ENCODE measurements at regions not wholly inside any gene's neighbourhood (a gene's known extent, or its start where the extent isn't known, plus 50 kb on each side); places are given as distances from the start of the nearest gene placed in this dataset.

GRCh38 chr21:35633501-35633900 lies 426.8 kb downstream of the SETD4 start:
- Histone ChIP-seq H3K4me1 (no peaks in the 10 kb centered on the region), H3K9me3 (no peaks in the 10 kb centered on the region), H3K4me3 (no peak overlapping the region), H3K36me3 (no peaks in the 10 kb centered on the region), H3K27ac (no peak overlapping the region), H3K27me3 (no peaks in the 10 kb centered on the region)
- TF ChIP-seq POLR2A (IDR thresholded peaks at IDR 0.05) (no peak), EP300 (IDR thresholded peaks at IDR 0.05) (no peak), CTCF (IDR thresholded peaks at IDR 0.05) (no peak)
- WGBS, 2 donors: 87 to 90% methylated on average over 9 of the region's 9 CpGs
- no peak for DNase-seq (ENCODE audit: low spot score in 2 of 2)

GRCh38 chr21:35632711-35633110 lies 427.6 kb downstream of the SETD4 start:
- no peak overlapping the region for H3K27ac ChIP-seq
- 89 to 93% methylated on average over 5 of the region's 5 CpGs for WGBS, 2 donors

GRCh38 chr21:35628316-35628715 lies 432.0 kb downstream of the SETD4 start:
- DNase-seq (ENCODE audit: low spot score in 2 of 2): no peak
- Histone ChIP-seq H3K36me3 (no peaks in the 10 kb centered on the region), H3K4me3 (no peak overlapping the region), H3K27me3 (no peaks in the 10 kb centered on the region), H3K4me1 (no peaks in the 10 kb centered on the region), H3K27ac (no peak overlapping the region), H3K9me3 (no peaks in the 10 kb centered on the region)
- TF ChIP-seq EP300 (IDR thresholded peaks at IDR 0.05) (no peak), CTCF (IDR thresholded peaks at IDR 0.05) (no peak), POLR2A (IDR thresholded peaks at IDR 0.05) (no peak)
- 80 to 90% methylated on average over 3 of the region's 3 CpGs for WGBS, 2 donors

More at GRCh38 chr21:35632711-35633110, 427.6 kb downstream of the SETD4 start:
- Histone ChIP-seq H3K4me1 (no peaks in the 10 kb centered on the region), H3K9me3 (no peaks in the 10 kb centered on the region), H3K4me3 (no peak overlapping the region), H3K36me3 (no peaks in the 10 kb centered on the region), H3K27me3 (no peaks in the 10 kb centered on the region)
- DNase-seq (ENCODE audit: low spot score in 2 of 2): no peak
- no peak for TF ChIP-seq CTCF (IDR thresholded peaks at IDR 0.05)
- no peak for TF ChIP-seq POLR2A (IDR thresholded peaks at IDR 0.05)

- Histone ChIP-seq H3K27me3 (no peaks in the 10 kb centered on the region), H3K36me3 (no peaks in the 10 kb centered on the region), H3K4me1 (no peaks in the 10 kb centered on the region), H3K9me3 (no peaks in the 10 kb centered on the region), H3K4me3 (no peak overlapping the region), H3K27ac (no peak overlapping the region)
- TF ChIP-seq CTCF (IDR thresholded peaks at IDR 0.05) (no peak), POLR2A (IDR thresholded peaks at IDR 0.05) (no peak), EP300 (IDR thresholded peaks at IDR 0.05) (no peak)
- DNase-seq (ENCODE audit: low spot score in 2 of 2): no peak
- WGBS, 2 donors: 90 to 91% methylated on average over 4 of the region's 4 CpGs
Observed at GRCh38 chr21:35627462-35627861, 432.9 kb downstream of the SETD4 start.

- H3K4me1 ChIP-seq: no peaks in the 10 kb centered on the region
- no peaks in the 10 kb centered on the region for H3K27me3 ChIP-seq
- no peak overlapping the region for H3K4me3 ChIP-seq
- WGBS, 2 donors: 84 to 93% methylated on average over 3 of the region's 3 CpGs
- TF ChIP-seq CTCF (IDR thresholded peaks at IDR 0.05): no peak
- no peak for TF ChIP-seq EP300 (IDR thresholded peaks at IDR 0.05)
- no peak for TF ChIP-seq POLR2A (IDR thresholded peaks at IDR 0.05)
- no peak for DNase-seq (ENCODE audit: low spot score in 2 of 2)
- H3K9me3 ChIP-seq: peaks cover 0 to 8% (median 0%) of the 10 kb centered on the region in 4 donors
- no peaks in the 10 kb centered on the region for H3K36me3 ChIP-seq
- H3K27ac ChIP-seq: no peak overlapping the region
Observed at GRCh38 chr21:35625576-35625975, 434.8 kb downstream of the SETD4 start.

All from tibial nerve (tissue), 4 donors.